B cell (primary cell): ENCODE measurements at regions not wholly inside any gene's neighbourhood (a gene's known extent, or its start where the extent isn't known, plus 50 kb on each side); places are given as distances from the start of the nearest gene placed in this dataset.

Experiments used
- ATAC-seq: fragments of 200-7000 bp; cut with Tn5 transposase; one replicate; pipeline ENCODE4 v1.10.0; 2021; ENCODE audit warnings: low read depth, mild to moderate bottlenecking, moderate number of reproducible peaks, moderate library complexity
- CTCF ChIA-PET: fragments of 350-600 bp; sonication (Branson Sonifier 250); formaldehyde crosslinking; loops from one replicate; lab custom pipeline; 2021; ENCODE audit warnings: antibody characterized with exemption, inconsistent platforms; lab: Charles Lee
- POLR2A ChIA-PET: fragments of 350-600 bp; sonication (Branson Sonifier 250); formaldehyde crosslinking; loops from one replicate; lab custom pipeline; 2021; ENCODE audit warnings: antibody characterized with exemption; lab: Charles Lee
- DNase-seq: peaks from one replicate; pipeline ENCODE4 v3.0.0; 2013
- H2AFZ ChIP-seq: 2 replicates; pipeline ENCODE4 v1.6.1; 2012; ENCODE audit warnings: mild to moderate bottlenecking, low read depth, low read length; ENCODE audit not compliant: insufficient read depth, poor library complexity, severe bottlenecking
- H3K27ac ChIP-seq, 2 donors: 1 replicate in 1 of 2; 2 replicates in 1 of 2; pipeline ENCODE4 v1.5.1; 2012 to 2013; ENCODE audit warnings: low read length in 2 of 2, mild to moderate bottlenecking in 2 of 2, moderate library complexity in 1 of 2
- H3K27me3 ChIP-seq, 4 experiments: fragments of 200-600 bp in 1 of 4; sonication (generic) in 1 of 4; replicated peaks in 1 of 4; 1 replicate in 2 of 4; 2 replicates in 2 of 4; pipeline versions ENCODE4 v1.6.1 to v1.7.0; 2013 to 2016; ENCODE audit warnings: low read length in 3 of 4, mild to moderate bottlenecking in 2 of 4, mixed read lengths in 1 of 4, moderate library complexity in 1 of 4; ENCODE audit not compliant: insufficient read depth in 4 of 4, control insufficient read depth in 3 of 4; ENCODE audit errors: control extremely low read depth in 1 of 4
- H3K36me3 ChIP-seq, 2 experiments: replicated peaks in 1 of 2; 1 replicate in 1 of 2; 2 replicates in 1 of 2; pipeline versions ENCODE4 v1.6.1 to v1.7.1; 2013; ENCODE audit warnings: low read length in 1 of 2; ENCODE audit not compliant: insufficient read depth in 2 of 2, control insufficient read depth in 1 of 2; ENCODE audit errors: control extremely low read depth in 1 of 2, extremely low read depth in 1 of 2
- H3K4me1 ChIP-seq, 2 donors: fragments of 200-600 bp in 1 of 2; sonication (generic) in 1 of 2; 1 replicate in 1 of 2; 2 replicates in 1 of 2; pipeline versions ENCODE4 v1.5.1 to v1.6.1; 2013 to 2017; ENCODE audit warnings: low read length in 2 of 2; ENCODE audit not compliant: control insufficient read depth in 2 of 2, insufficient read depth in 2 of 2
- H3K4me2 ChIP-seq: replicated peaks from 2 replicates; pipeline ENCODE3; 2012; ENCODE audit warnings: mild to moderate bottlenecking, low read depth, low read length; ENCODE audit not compliant: poor library complexity, severe bottlenecking
- H3K4me3 ChIP-seq, 5 experiments: fragments of 200-600 bp in 1 of 5; sonication (generic) in 1 of 5; 1 replicate in 3 of 5; 2 replicates in 2 of 5; pipeline versions ENCODE4 v1.5.1 to v1.7.0; 2011 to 2016; ENCODE audit warnings: low read length in 4 of 5, mild to moderate bottlenecking in 4 of 5, low read depth in 2 of 5, control low read depth in 1 of 5, moderate library complexity in 1 of 5; ENCODE audit not compliant: insufficient read depth in 1 of 5; ENCODE audit errors: control extremely low read depth in 1 of 5, extremely low read depth in 1 of 5
- H3K79me2 ChIP-seq: fragments of 200-600 bp; sonication (generic); one replicate; pipeline ENCODE4 v1.6.0; 2016; ENCODE audit warnings: low read length; ENCODE audit not compliant: control insufficient read depth, insufficient read depth
- H3K9ac ChIP-seq: fragments of 200-600 bp; sonication (generic); 2 replicates; pipeline ENCODE4 v1.6.1; 2017; ENCODE audit warnings: mild to moderate bottlenecking, low read length, moderate library complexity
- H3K9me3 ChIP-seq, 3 donors: one replicate each; pipeline versions ENCODE4 v1.6.1 to v1.7.1; 2013; ENCODE audit warnings: low read length in 2 of 3; ENCODE audit not compliant: control insufficient read depth in 2 of 3, insufficient read depth in 1 of 3; ENCODE audit errors: control extremely low read depth in 1 of 3
- H4K20me1 ChIP-seq: 2 replicates; pipeline ENCODE4 v1.6.0; 2012; ENCODE audit warnings: mild to moderate bottlenecking, low read length; ENCODE audit not compliant: insufficient read depth, control insufficient read depth, poor library complexity, severe bottlenecking
- H3K27ac Mint-ChIP-seq: one replicate; pipeline ENCODE4 v1.8.0; 2021; ENCODE audit warnings: mixed read lengths
- H3K27me3 Mint-ChIP-seq: one replicate; pipeline ENCODE4 v1.8.0; 2021; ENCODE audit warnings: mixed read lengths
- H3K4me1 Mint-ChIP-seq: one replicate; pipeline ENCODE4 v1.8.0; 2021; ENCODE audit warnings: mixed read lengths
- H3K4me3 Mint-ChIP-seq: one replicate; pipeline ENCODE4 v1.8.0; 2021; ENCODE audit warnings: mixed read lengths
- H3K9me3 Mint-ChIP-seq: one replicate; pipeline ENCODE4 v1.8.0; 2022; ENCODE audit warnings: mixed read lengths; ENCODE audit not compliant: insufficient read depth
- EZH2 ChIP-seq: IDR thresholded peaks from 2 replicates; pipeline ENCODE4 v1.6.1; 2012; ENCODE audit warnings: borderline replicate concordance, low read depth, mild to moderate bottlenecking, moderate library complexity, low read length; ENCODE audit not compliant: insufficient read depth, poor library complexity, severe bottlenecking
- WGBS: methylation state at CpG from one replicate; pipeline ENCODE4 v1.1.5; 2013; ENCODE audit warnings: missing lambda C conversion rate; ENCODE audit not compliant: insufficient coverage; 5-methylcytosine and 5-hydroxymethylcytosine counted together
- intact Hi-C: fragments of 100-400 bp; cut with micrococcal nuclease; formaldehyde crosslinking; loops from one replicate; pipeline ENCODE4 v1.10.0; 2022
- TF ChIP-seq, protein P1 (sequence below): fragments of 200-600 bp; IDR thresholded peaks from one replicate; pipeline ENCODE4 v1.8.0; 2022; ENCODE audit warnings: antibody characterized with exemption, mild to moderate bottlenecking

DNA sequence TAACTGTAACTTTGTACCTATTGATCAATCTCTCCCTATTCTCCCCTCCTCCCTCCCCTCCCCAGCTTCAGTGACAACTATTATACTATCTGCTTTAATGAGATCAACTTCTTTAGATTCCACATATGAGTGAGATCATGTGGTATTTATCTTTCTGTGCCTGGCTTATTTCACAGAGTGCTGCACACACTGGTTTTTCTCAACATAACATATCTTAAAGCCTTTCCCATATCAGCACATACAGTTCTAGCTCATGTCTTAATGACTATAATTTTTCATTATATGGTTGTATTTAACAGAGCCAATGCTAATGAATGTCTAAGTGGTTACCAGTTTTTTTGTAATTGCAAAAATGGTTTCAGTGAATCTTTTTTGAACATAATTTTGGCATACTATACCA is 340.3 kb upstream of the DDI1 start:
- Mint-ChIP-seq H3K27me3 (no peaks in the 10 kb centered on the region), H3K4me3 (no peak overlapping the region), H3K4me1 (no peaks in the 10 kb centered on the region), H3K27ac (no peak overlapping the region), H3K9me3 (no peaks in the 10 kb centered on the region)
- no peaks in the 10 kb centered on the region for H3K79me2 ChIP-seq
- no peaks in the 10 kb centered on the region for H3K36me3 ChIP-seq
- no peak overlapping the region for H3K9ac ChIP-seq
- no peaks in the 10 kb centered on the region for H3K27me3 ChIP-seq
- ChIA-PET CTCF (no interaction called here), POLR2A (no interaction called here)
- no peaks in the 10 kb centered on the region for H3K9me3 ChIP-seq
- ATAC-seq (no peak), DNase-seq (no peak)
- H3K4me2 ChIP-seq, result no peak overlapping the region
- H3K4me1 ChIP-seq, result no peaks in the 10 kb centered on the region
- intact Hi-C loops, result no loop called here
- no peak for TF ChIP-seq EZH2
- TF ChIP-seq, protein P1, sequence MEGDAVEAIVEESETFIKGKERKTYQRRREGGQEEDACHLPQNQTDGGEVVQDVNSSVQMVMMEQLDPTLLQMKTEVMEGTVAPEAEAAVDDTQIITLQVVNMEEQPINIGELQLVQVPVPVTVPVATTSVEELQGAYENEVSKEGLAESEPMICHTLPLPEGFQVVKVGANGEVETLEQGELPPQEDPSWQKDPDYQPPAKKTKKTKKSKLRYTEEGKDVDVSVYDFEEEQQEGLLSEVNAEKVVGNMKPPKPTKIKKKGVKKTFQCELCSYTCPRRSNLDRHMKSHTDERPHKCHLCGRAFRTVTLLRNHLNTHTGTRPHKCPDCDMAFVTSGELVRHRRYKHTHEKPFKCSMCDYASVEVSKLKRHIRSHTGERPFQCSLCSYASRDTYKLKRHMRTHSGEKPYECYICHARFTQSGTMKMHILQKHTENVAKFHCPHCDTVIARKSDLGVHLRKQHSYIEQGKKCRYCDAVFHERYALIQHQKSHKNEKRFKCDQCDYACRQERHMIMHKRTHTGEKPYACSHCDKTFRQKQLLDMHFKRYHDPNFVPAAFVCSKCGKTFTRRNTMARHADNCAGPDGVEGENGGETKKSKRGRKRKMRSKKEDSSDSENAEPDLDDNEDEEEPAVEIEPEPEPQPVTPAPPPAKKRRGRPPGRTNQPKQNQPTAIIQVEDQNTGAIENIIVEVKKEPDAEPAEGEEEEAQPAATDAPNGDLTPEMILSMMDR, result no peak
- H2AFZ ChIP-seq, result no peak overlapping the region
- no peak overlapping the region for H3K4me3 ChIP-seq
- H4K20me1 ChIP-seq, result no peaks in the 10 kb centered on the region
- no peak overlapping the region for H3K27ac ChIP-seq

DNA sequence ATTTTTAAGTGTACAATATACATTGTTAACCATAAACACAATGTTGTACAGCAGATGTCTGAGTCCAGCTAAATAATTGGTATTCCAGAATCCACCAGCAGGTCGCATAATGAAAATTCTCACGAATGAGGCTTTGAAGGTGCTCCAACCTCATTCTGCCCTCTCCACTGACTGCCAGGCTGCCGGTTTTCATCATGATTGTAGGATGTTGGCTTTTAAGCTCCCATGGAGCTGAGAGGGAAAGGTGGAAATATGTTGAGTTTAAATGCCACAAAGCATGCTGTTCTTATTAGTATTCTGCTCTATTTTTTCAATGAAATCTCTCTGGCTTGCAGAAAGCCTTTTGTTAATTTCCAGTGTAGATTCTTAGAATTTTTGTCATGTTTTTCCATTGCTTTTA is 337.2 kb upstream of the DDI1 start:
- Histone ChIP-seq H3K27me3 (no peaks in the 10 kb centered on the region), H3K4me1 (no peaks in the 10 kb centered on the region), H3K4me3 (no peak overlapping the region), H3K9me3 (no peaks in the 10 kb centered on the region), H2AFZ (no peak overlapping the region), H3K36me3 (no peaks in the 10 kb centered on the region), H3K27ac (no peak overlapping the region), H4K20me1 (no peaks in the 10 kb centered on the region), H3K9ac (no peak overlapping the region), H3K79me2 (no peaks in the 10 kb centered on the region), H3K4me2 (no peak overlapping the region)
- Mint-ChIP-seq H3K27me3 (no peaks in the 10 kb centered on the region), H3K27ac (no peak overlapping the region), H3K4me1 (no peaks in the 10 kb centered on the region), H3K4me3 (no peak overlapping the region), H3K9me3 (no peaks in the 10 kb centered on the region)
- WGBS, result 80% methylated on average over 2 of the region's 3 CpGs
- TF ChIP-seq, protein P1, result no peak
- TF ChIP-seq EZH2, result no peak
- POLR2A ChIA-PET, result no interaction called here
- CTCF ChIA-PET, result no interaction called here
- ATAC-seq (no peak), DNase-seq (no peak)
- intact Hi-C loops, result no loop called here
